GM18517 (cell line): ENCODE measurements at regions not wholly inside any gene's neighbourhood (a gene's known extent, or its start where the extent isn't known, plus 50 kb on each side); places are given as distances from the start of the nearest gene placed in this dataset.
"Not testable (repeated sequence)": the region's sequence is repeated elsewhere in the genome, so short reads cannot be mapped to it uniquely, and the experiment has no call there.

Experiments used
- ATAC-seq: cut with Tn5 transposase; IDR thresholded peaks from one replicate; pipeline ENCODE4 v1.9.1; 2021; ENCODE audit warnings: mild to moderate bottlenecking, moderate library complexity; ENCODE audit not compliant: unreplicated experiment

GRCh38 chr5:50898966-50899365, 232.5 kb downstream of the PARP8 start:
- no peak for ATAC-seq

GRCh38 chr5:50900952-50901510, 234.6 kb downstream of the PARP8 start:
- no peak for ATAC-seq

GRCh38 chr5:50903651-50904050, 237.2 kb downstream of the PARP8 start:
- no peak for ATAC-seq

DNA sequence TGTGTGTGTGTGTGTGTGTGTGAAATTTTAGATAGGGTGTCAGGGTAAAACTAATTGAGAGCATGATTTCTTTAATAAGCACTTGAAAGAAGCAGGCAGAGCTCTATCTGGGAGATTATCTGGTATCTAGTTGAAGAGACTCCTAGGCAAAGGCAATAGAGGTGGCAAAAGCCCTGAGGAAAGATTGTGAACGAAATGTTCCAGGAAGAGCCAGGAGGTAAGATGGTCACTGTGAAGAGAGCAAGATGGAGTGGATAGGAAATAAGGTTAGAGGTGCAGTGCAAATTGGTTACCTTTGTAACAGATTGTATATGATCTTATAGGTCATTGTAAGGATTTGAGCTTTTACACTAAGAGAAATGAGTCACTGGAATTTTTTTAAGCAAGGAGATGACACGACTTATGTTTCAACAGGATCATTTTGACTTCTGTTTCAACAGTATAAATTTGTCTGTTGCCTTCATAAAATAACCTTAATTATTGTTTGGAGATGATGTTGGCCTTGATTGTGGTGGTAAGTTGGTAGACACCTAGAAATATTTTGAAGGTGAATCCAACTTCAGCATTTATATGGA, 239.6 kb downstream of the PARP8 start:
- no peak for ATAC-seq

- ATAC-seq, result not testable (repeated sequence)
These were observed 253.7 kb downstream of the PARP8 start for GRCh38 chr5:50920160-50920559.

DNA sequence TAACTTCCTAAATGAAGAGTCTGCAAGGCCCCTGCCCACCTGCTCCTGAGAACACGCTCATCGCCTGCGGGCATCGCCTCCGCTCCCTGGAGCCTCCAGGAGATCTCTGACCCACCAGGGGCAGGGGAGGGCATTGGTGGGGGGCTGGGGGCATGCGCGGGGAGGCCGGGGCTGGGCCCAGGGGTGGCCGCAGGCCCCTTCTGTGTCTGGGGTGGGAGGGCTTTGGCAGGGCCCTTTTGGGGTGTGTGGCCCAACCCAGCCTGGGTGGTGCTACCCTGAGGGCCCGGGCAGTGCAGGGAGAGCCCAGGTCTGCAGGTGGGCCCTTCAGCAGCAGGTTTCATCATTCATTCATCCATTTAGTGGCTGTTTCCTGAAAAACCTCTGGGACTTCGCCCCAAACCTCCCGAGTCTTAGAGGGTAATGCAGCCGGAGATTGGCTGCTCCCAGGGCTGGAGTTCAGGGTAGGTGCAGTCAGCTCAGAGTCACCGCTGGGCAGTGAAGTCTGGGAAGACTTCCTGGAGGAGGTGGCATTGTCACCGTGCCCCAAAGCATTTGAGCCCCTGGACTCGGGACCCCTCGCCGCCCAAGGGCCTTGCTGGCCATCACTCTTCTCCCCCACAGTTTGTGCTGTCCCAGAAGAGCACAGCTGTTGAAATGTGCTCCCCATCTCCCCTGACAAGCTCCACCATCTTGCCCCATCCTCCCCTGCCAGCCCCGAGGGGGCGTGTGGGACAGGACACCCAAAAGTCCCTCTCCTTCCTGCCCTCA, 255.1 kb downstream of the PARP8 start:
- no peak for ATAC-seq

DNA sequence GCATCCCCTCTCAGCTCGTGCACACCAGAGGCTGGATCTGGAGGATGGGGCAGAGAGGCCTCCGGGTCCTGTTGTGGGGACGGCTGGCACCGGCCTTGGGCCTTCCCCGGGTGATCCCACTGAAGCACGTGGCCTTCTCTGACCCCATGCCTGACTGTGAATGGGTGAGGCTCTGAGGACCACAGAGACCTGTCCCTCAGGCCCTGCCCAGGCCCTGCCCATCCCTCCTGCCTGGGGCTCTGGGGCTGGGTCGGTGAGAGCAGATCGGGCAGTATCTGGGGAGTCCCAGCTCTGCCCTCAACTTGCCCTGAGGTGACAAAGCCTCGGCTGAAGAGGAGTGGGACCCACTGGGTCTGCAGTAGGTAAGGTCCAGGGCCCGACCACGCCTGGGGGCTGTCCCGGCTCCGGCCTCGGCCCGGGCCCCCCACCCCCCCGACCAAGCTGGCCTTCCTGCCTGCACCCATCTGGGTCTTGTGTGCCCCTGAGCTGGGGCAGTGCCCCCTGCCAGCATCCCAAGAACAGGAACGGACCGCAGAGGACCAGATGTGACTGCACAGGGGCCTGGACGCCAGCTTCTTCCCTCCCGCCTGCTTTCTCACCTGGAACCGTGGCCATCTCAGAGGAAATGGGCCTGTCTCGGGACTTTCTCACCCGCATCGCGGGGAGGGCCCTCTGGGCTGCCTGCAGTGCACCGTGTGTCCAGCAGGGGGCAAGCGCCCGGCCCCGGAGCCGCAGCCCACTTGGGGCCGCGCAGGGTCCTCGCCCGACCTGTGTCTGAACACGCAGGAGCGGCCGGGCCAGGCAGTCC, 255.9 kb downstream of the PARP8 start:
- ATAC-seq, result not testable (repeated sequence)

DNA sequence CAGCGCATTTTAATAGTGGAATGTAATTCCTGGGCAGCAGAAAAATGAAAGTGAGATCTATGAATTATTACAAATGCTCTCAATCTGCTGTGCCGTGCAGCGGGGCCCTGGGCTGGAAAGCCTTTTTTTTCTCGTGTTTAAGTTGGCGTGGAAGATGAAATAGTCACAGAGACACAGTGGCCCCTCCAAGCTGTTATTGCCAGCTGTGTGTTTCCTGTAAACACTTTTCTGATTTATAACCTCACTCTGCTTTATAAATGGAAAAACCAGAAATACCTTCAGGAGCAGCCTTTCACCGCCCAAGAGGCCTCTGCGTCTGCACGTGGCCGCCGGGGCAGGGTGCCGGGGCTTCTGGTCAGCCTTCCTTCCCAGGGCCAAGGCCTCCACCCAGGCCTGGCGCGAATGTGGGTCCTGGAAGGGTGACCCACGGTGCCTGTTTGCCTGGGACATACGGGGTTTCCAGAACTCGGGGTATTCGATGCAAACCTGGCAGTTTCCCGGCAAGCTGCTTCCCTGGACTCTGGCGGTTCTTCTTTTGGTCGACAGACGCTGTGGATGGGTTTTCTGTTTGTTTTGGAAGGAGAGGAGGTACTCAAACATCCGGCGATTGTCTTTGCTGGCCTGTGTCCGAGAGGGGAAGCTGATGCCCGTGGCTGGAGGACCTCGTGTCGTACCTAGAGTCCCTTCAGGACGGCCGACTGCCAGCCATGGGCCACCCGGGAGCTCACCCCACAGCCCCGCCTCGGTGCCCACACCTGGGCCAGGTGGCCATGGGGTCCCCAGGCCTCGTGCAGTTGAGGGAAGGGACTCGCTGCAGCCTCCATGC, 256.7 kb downstream of the PARP8 start:
- no peak for ATAC-seq

DNA sequence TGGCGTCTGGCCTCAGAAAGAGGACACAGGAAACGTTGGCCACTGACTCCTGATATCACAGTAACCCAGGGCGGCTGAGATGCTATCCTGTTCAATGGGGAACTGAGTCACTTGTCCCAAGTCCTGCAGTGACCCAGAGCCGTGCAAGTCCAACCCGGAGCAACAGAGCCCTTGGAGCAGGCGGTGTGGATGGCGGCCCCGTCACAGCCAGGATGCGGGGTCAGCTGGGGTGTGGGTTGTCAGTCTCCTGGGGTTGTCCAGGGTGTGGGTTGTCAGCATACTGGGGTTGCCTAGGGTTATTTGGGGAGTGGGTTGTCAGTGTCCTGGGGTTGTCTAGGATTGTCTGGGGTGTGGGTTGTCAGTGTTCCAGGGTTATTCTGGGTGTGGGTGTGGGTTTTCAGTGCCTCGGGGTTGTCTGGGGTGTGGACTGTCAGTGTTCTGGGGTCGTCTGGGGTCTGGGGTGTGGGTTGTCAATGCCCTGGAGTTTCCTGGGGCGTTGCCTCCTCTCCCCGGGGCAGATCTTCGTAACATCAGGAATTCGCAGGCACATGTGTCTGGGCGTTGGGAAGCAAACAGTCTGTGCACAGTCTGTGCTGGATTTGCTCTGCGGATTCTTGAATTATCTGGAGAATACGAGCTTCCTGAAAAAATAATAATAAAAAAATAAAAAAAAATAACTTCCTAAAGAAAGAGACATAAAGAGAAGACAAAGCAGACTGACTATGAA, 257.5 kb downstream of the PARP8 start:
- no peak for ATAC-seq

GRCh38 chr5:50927953-50928352, 261.5 kb downstream of the PARP8 start:
- no peak for ATAC-seq

GRCh38 chr5:50929174-50929573, 262.7 kb downstream of the PARP8 start:
- ATAC-seq, result no peak

DNA sequence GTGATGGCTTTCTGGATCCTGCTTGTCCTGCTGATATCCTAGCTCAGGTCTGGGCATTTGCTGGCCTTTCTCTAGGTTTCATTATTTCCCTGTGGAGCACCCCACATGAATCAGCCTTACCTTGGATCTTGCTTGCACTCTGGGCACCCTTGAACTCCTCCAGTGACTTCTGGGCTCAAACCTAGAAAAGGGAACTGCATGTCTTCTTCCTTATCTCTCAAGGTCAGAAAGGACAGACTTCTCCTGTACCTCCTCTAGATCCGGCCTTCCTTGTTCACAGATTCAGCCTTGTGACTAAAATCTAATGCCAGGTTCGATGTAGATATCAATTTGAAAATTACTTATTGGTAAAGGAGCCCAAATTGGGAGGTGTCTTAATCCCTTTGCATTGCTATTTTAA, 267.9 kb downstream of the PARP8 start:
- ATAC-seq, result no peak

DNA sequence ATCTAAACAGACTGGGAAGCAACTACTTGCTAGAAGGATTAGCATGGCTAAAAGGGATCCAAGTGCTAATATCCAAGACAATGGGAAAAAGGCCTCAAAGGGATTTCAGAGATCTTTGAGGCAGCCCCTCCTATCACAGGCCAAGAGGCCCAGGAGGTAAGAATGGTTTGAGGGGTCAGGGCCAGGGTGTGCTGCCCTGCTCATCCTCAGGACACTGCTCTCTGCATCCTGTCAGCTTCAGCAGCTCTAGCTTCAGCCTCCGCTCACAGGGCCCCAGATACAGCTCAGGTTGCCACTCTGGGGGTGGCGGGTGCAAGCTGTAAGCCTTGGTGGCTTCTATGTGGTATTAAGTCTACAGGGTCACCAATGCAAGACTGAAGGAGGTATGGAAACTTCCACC, 278.7 kb downstream of the PARP8 start:
- no peak for ATAC-seq

GRCh38 chr5:50947906-50948683, 281.7 kb downstream of the PARP8 start:
- no peak for ATAC-seq

- ATAC-seq, result no peak
These were observed 286.9 kb downstream of the PARP8 start for GRCh38 chr5:50953290-50953689.

- peak; percentile 47 for ATAC-seq
These were observed 292.5 kb downstream of the PARP8 start for GRCh38 chr5:50958852-50959457.

DNA sequence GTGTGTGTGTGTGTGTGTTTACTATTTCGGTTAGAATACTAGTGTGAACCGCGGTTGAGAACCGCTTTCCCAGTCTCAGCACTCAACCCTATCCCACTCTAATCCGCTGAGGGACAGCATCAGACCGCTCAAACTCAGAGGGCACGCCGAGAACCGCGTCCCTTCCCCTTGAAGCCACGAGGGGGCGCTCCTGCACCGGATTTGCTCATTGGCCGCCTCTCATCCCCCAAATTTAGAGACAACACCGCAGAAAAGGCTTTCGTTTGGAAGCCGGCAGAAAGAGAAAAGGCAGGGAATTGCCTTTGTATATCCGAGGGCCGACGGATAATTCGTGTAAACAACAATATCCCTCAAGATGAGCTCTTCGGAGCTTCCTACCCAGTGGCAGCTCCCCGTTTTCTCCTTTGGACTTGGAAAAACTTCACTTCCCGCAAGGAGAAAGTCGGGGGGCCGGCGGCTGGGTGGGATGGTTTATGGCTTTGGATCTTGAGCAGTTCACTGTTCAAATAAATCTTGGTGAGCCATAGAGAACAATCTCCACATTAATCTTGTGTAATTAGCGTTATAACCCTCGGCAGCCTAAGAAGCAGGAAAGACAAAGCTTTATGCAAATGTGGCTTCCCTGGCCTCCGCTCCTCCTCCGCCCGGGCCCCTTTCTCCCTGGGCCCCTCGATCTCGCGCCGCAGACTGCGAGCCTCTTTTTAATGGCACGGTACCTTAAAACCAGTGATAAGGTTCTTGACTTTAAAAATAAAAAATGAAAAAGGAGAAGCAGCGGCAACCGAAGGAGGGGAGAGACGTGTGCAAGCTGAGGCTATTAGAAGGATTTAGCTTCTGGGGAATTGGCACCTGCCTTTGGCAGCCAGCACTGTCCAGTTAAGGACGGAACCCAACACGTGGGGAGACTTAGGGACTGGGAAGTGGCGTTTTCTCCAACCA, 296.8 kb downstream of the PARP8 start:
- ATAC-seq, result peak; percentile 76
